HS-27A (cell line): ENCODE measurements at regions not wholly inside any gene's neighbourhood (a gene's known extent, or its start where the extent isn't known, plus 50 kb on each side); places are given as distances from the start of the nearest gene placed in this dataset.
"Not testable (repeated sequence)": the region's sequence is repeated elsewhere in the genome, so short reads cannot be mapped to it uniquely, and the experiment has no call there.

Experiments used
- DNase-seq: peaks from one replicate; pipeline ENCODE4 v3.0.0-alpha.2; 2012; ENCODE audit warnings: low read depth, missing footprints

DNA sequence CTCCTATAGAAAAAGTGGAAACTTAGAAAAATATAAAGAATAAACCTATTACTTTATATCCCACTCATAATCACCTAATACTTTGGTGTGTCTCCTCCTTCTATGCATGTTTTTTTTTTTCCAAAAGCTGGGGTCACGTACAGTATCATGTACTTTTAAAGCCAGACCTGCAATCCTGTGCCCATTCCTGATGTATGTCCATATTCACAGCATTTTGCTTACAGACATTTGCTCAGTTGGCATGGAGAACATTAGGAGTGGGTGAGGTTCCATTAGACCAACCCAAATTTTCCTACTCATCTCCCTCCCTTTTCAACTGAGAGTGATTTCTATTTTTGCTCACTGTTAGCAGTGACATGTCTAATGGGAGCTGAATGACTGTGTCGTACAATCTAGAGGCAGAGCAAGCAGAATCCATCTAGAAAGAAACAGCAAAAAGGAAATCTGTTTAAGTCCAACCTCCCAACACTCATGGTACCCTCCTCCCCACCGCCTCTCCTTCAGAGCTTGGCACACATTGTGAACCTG is 195.6 kb upstream of the KLF3 start:
- DNase-seq, result no peak

DNA sequence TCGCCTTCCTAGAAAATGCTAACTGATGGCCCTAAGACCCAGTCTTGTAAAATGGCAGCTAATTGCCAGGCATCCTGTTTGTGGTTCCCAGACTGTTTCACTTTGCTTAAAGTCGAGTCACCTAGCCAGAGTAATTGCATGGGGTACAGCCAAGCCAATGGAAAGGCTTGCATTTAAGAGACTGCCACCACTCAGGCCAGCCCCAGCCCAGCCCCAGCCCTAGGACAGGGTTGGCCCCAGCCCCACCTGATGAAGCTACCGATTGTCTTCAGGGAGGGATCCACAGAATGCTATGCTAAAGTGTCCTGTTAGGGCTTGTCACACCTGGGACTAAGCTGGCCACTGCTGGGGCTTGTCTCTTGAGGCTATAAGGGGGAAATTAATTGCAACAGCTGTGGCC is 194.6 kb upstream of the KLF3 start:
- DNase-seq, result no peak

GRCh38 chr4:38470735-38471262 is 193.2 kb upstream of the KLF3 start:
- no peak for DNase-seq

DNA sequence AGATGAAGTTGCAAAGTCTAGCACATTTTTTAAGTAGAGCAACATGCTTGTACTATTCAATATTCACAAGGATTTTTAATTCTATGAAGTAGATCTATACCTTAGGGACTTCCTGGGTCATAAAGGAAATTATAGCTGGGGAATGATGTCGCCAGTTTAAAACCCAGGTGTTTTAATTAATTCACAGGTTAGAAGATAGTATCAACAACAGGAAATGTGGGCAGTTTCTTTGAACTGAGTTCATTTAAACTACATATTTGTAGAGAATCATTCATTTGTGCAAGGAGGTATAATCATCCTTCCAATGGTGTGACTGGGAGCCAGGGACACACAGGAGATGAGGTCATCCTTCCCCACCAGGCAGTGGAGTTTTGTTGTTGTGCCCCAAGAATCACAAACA is 181.3 kb upstream of the KLF3 start:
- DNase-seq, result no peak

DNA sequence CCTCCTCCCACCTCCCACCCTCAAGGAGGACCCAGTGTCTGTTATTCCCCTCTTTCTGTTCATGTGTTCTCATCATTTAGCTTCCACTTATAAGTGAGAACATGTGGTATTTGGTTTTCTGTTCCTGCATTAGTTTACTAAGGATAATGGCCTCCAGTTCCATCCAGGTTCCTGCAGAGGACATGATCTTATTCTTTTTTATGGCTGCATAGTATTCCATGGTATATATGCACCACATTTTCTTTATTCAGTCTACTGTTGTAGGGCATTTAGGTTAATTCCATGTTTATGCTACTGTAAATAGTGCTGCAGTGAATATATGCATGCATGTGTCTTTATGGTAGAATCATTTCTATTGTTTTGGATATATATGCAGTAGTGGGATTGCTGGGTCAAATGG is 180.4 kb upstream of the KLF3 start:
- DNase-seq, result not testable (repeated sequence)

GRCh38 chr4:38489011-38489861 is 174.8 kb upstream of the KLF3 start:
- no peak for DNase-seq

- no peak for DNase-seq
Measured at GRCh38 chr4:38489924-38490639, 173.9 kb upstream of the KLF3 start.

DNA sequence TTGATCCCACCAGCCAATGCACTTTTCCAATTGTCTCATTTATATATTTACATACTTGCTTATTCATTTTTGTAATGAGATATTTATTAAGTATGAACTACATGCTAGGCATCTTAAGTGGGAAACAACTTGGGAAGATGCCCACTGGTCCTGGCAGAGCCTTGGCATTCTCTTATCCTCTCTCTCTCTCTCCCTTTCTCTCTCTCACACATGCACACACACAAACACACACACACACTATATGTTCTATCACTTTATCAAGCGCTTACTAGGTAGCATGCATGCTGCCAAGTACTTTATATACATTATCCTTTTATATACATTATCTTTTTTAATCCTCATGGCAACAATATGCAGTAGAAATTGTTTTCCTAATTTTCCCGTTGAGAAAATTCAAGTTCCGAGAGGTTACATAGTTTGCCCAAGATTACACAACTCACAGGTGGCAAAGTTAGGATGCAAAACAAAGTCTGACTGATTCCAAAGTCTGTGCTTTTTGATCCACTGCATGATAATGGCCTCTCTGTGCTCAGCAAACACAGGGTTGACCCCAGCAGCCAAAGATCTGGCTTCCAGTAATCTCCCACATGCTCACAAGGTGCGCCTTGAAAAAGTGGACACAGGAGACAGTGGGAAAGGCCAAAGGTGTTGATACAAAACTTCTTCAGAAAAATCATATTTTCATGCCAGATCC is 173.1 kb upstream of the KLF3 start:
- DNase-seq, result no peak

DNA sequence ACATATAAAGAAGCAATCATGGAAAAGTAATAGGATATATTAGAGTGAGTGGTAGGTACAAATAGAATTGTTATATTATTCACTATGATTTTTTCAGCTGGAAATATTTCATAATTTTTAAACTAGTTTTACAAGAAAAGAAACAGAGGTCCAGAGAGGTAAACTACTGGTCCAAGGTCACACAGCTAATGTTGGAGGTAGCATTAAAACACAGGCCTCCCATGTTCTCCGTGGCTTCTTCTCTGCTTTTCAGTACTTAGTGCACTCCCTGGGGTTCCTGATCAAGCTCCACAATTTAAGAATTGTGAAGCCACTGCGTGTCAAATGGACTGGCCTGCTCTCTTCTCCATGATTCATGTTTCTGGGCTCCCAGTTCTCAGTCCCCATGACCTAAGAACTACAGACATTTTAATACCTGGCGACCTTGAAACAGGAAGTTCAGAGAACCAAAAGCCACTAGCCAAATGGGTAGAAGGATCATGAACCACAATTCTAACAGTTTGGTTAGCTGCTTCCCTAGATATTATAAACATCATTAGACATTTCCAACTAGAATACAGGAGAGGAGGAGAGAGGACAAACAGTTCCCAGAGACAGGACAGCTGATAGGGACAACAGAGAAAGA is 172.0 kb upstream of the KLF3 start:
- no peak for DNase-seq

GRCh38 chr4:38493066-38493465 is 170.9 kb upstream of the KLF3 start:
- DNase-seq, result no peak

- no peak for DNase-seq
Measured at GRCh38 chr4:38495446-38495845, 168.6 kb upstream of the KLF3 start.

GRCh38 chr4:38497121-38497520 is 166.9 kb upstream of the KLF3 start:
- no peak for DNase-seq

GRCh38 chr4:38499101-38499500 is 164.9 kb upstream of the KLF3 start:
- DNase-seq, result no peak

DNA sequence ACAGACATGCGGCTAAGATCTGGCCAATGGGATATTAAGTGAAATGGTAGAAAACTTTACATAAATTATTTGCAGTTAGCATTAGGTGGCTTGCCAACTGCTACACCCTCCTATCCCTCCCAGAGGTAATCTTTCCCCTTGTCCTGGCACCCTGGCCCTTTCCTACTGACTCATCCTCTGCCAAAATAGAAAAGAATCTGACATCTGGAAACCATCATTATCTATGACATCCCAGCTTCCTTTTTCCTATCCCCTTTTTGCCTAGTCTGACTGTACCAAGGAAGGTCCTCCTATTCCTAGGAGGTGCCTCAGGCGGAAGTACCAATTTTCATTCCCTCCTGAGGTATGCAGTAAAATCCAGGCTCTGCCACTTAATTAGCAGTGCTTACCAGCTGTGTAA is 163.6 kb upstream of the KLF3 start:
- DNase-seq, result no peak

DNA sequence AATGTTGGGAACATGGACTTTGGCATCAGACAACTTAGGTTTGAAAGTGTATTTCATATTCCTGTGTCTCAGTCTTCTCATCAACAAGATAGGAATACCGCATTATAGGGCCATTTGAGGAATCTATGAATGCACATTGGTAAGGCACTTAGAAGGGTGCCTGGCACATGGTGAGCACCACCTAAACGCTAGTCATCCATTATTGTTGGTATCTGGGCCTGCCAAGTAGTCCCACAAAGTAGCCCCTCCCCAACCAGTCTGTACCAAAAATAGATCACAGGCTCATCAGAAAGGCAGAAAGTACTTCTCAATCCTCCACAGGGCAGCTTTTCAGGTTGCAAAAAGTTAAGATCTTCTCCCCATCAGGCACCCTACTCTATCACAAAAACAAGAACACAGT is 162.3 kb upstream of the KLF3 start:
- DNase-seq, result no peak

- DNase-seq, result no peak
Measured at GRCh38 chr4:38503689-38504395, 160.2 kb upstream of the KLF3 start.

GRCh38 chr4:38504396-38504715 is 159.6 kb upstream of the KLF3 start:
- DNase-seq, result no peak

- no peak for DNase-seq
Measured at GRCh38 chr4:38509551-38509950, 154.4 kb upstream of the KLF3 start.

DNA sequence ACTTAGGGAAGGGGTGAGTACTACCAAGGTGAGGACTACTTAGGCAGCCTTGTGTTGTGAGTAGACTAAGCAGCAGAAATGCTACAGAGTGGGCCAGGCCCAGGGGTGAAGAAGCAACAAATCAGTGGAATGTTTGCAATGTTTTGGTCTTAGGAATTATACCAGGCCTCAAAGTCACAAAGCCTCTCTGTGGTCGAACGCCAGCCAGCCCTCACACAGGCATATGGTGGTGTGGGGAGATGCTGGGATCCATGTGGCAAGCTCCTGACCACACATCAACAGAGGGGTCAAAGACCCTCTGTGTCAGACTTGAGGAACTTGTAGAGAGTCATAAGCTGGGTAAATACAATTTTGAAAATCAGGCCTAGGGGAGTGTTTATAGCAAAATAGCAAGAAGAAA is 153.8 kb upstream of the KLF3 start:
- no peak for DNase-seq

DNA sequence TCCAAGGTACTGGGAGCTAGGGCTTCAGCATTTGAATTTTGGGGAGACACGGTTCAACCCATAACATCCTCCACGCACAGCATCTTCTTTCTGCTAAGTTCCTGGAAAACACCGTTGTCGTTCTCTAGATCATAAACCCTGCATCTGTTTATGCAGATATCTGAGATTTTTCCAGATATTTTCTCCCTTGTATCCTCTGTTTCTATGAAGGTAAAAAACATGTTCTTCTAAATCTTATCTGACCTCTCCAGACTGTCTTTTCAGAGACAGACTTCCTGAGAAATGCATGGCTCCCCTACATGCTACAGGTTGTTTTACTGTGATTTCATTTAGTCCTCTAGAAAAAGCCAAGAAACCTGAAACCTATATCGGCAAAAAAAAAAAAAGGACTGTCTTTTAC is 152.3 kb upstream of the KLF3 start:
- DNase-seq, result no peak

GRCh38 chr4:38512840-38513239 is 151.2 kb upstream of the KLF3 start:
- no peak for DNase-seq
